Small intestine (tissue), 7 donors: ENCODE measurements at regions not wholly inside any gene's neighbourhood (a gene's known extent, or its start where the extent isn't known, plus 50 kb on each side); places are given as distances from the start of the nearest gene placed in this dataset.

Experiments
- DNase-seq, 2 donors: peaks; one replicate each; pipeline versions ENCODE4 v3.0.0 to v3.0.0-alpha.2; 2013
- FAIRE-seq: peaks from 2 replicates; lab custom pipeline; 2012; peaks lifted over from hg19 to GRCh38; lab: Jason Lieb, UNC
- H3K27ac ChIP-seq, 3 donors: one replicate each; pipeline ENCODE4 v1.5.1; 2013; ENCODE audit warnings: low read length in 2 of 3, mild to moderate bottlenecking in 2 of 3, control low read depth in 1 of 3, inconsistent platforms in 1 of 3, low read depth in 1 of 3, moderate library complexity in 1 of 3
- H3K27me3 ChIP-seq, 3 donors: one replicate each; pipeline ENCODE4 v1.6.1; 2013; ENCODE audit warnings: low read length in 3 of 3, inconsistent platforms in 1 of 3; ENCODE audit not compliant: control insufficient read depth in 3 of 3, insufficient read depth in 3 of 3
- H3K36me3 ChIP-seq, 3 donors: one replicate each; pipeline ENCODE4 v1.6.1; 2013; ENCODE audit warnings: low read length in 3 of 3, inconsistent platforms in 1 of 3, low read depth in 1 of 3, mild to moderate bottlenecking in 1 of 3, moderate library complexity in 1 of 3; ENCODE audit not compliant: control insufficient read depth in 3 of 3, insufficient read depth in 2 of 3
- H3K4me1 ChIP-seq, 3 donors: one replicate each; pipeline ENCODE4 v1.6.1; 2013; ENCODE audit warnings: low read length in 2 of 3, inconsistent platforms in 1 of 3, low read depth in 1 of 3, mild to moderate bottlenecking in 1 of 3, moderate library complexity in 1 of 3; ENCODE audit not compliant: control insufficient read depth in 3 of 3, insufficient read depth in 2 of 3
- H3K4me3 ChIP-seq, 3 donors: one replicate each; pipeline ENCODE4 v1.5.1; 2013; ENCODE audit warnings: low read length in 3 of 3, control low read depth in 1 of 3, inconsistent platforms in 1 of 3, low read depth in 1 of 3, mild to moderate bottlenecking in 1 of 3, moderate library complexity in 1 of 3
- H3K9me3 ChIP-seq, 2 donors: one replicate each; pipeline ENCODE4 v1.6.1; 2013; ENCODE audit warnings: low read depth in 1 of 2, low read length in 1 of 2; ENCODE audit not compliant: control insufficient read depth in 2 of 2, insufficient read depth in 1 of 2
- WGBS, 3 donors: extraction: QIAGEN DNeasy Blood & Tissue Kit; methylation state at CpG; one replicate each; pipeline ENCODE4 v1.1.7; 2013; 5-methylcytosine and 5-hydroxymethylcytosine counted together
- donor health status: healthy with polysubstance abuse.
- donor health status: control.
- donor health status: control.
- donor health status: Bipolar disorder and iron deficiency.
- donor health status: healthy.

DNA sequence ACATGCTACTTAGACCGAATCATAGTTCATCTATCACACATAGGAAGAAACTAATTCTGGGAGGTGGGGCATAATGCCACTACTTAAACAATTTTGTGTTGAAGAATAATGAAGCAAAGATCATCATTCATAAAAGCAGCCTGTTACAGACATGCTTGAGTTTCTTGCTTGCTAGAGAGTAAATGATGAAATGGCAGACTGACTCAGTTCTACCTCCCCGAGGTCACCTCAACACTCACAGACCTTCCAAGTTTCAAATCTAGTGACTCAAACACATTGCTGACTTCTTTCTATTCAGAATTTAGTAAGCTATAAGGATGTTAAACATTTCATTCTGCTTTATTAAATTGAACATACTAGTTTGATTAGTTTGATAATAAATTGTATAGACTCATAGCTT, 636.5 kb upstream of the FRG1 start:
- 71 to 89% (median 88%) methylated on average over 2 of the region's 2 CpGs for WGBS, 3 donors
- H3K27ac ChIP-seq: no peak overlapping the region
- H3K9me3 ChIP-seq: no peaks in the 10 kb centered on the region
- no peaks in the 10 kb centered on the region for H3K36me3 ChIP-seq
- no peak overlapping the region for H3K4me3 ChIP-seq
- no peaks in the 10 kb centered on the region for H3K4me1 ChIP-seq
- DNase-seq: no peak
- no peaks in the 10 kb centered on the region for H3K27me3 ChIP-seq
- no peak for FAIRE-seq

- no peak overlapping the region for H3K27ac ChIP-seq
- no peak overlapping the region for H3K4me3 ChIP-seq
- FAIRE-seq: no peak
- no peaks in the 10 kb centered on the region for H3K27me3 ChIP-seq
- no peaks in the 10 kb centered on the region for H3K4me1 ChIP-seq
- no peaks in the 10 kb centered on the region for H3K36me3 ChIP-seq
- WGBS, 3 donors: 19 to 29% (median 24%) methylated on average over 2 of the region's 2 CpGs
- H3K9me3 ChIP-seq: peaks cover 0 to 3% of the 10 kb centered on the region in 2 donors
- no peak for DNase-seq
These were observed 635.9 kb upstream of the FRG1 start for GRCh38 chr4:189304809-189305208.

GRCh38 chr4:189305500-189305899, 635.2 kb upstream of the FRG1 start:
- WGBS, 3 donors: 47 to 56% (median 55%) methylated on average over 3 of the region's 3 CpGs
- no peaks in the 10 kb centered on the region for H3K27me3 ChIP-seq
- no peak overlapping the region for H3K4me3 ChIP-seq
- DNase-seq: no peak
- peaks cover 0 to 3% of the 10 kb centered on the region in 2 donors for H3K9me3 ChIP-seq
- no peak overlapping the region for H3K27ac ChIP-seq
- no peaks in the 10 kb centered on the region for H3K4me1 ChIP-seq
- no peaks in the 10 kb centered on the region for H3K36me3 ChIP-seq
- FAIRE-seq: no peak

DNA sequence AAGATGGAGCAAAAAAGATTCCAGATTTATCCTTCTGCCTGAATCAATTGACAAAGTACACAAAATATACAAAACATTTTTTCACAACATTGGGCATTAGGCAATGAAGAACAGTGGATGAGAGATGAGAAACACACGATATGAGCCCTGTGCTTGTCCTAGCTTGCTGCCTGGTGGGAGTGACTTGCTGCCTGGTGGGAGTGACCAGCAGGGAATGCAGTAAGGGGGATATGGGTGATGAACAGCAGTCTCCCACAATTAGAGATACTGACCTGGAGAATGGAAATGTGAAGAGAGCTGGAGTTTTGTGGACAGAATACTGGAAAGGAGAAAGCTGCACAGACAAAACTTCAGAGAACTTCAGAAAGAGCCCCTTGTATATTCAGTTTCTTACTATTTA, 629.4 kb upstream of the FRG1 start:
- no peaks in the 10 kb centered on the region for H3K36me3 ChIP-seq
- H3K27me3 ChIP-seq: no peaks in the 10 kb centered on the region
- H3K4me1 ChIP-seq: no peaks in the 10 kb centered on the region
- H3K9me3 ChIP-seq: peaks cover 0 to 3% of the 10 kb centered on the region in 2 donors
- no peak overlapping the region for H3K4me3 ChIP-seq
- no peak overlapping the region for H3K27ac ChIP-seq
- WGBS, 3 donors: 42 to 53% (median 45%) methylated on average over 1 of the region's 1 CpG
- FAIRE-seq: no peak
- DNase-seq: no peak

DNA sequence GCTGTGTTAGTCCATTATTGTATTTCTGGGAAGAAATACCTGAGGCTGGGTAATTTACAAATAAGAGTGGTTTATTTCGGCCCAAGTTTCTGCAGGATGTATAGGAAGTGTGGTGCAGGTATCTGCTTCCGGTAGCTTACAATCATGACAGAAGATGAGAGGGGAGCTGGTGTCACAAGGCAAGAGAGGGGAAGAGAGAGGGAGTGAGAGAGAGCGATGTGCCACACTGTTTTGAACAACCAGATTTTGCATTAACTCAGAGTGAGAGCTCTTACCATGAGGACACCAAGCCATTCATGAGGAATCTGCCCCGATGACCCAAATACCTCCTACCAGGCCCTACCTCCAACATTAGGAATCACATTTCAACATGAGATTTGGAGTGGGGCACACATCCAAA, 627.6 kb upstream of the FRG1 start:
- DNase-seq (no peak), FAIRE-seq (no peak)
- Histone ChIP-seq H3K4me1 (no peaks in the 10 kb centered on the region), H3K27ac (no peak overlapping the region), H3K36me3 (no peaks in the 10 kb centered on the region), H3K4me3 (no peak overlapping the region), H3K9me3 (peaks cover 0 to 3% of the 10 kb centered on the region in 2 donors), H3K27me3 (no peaks in the 10 kb centered on the region)
- WGBS, 3 donors: 65 to 83% (median 67%) methylated on average over 4 of the region's 4 CpGs

DNA sequence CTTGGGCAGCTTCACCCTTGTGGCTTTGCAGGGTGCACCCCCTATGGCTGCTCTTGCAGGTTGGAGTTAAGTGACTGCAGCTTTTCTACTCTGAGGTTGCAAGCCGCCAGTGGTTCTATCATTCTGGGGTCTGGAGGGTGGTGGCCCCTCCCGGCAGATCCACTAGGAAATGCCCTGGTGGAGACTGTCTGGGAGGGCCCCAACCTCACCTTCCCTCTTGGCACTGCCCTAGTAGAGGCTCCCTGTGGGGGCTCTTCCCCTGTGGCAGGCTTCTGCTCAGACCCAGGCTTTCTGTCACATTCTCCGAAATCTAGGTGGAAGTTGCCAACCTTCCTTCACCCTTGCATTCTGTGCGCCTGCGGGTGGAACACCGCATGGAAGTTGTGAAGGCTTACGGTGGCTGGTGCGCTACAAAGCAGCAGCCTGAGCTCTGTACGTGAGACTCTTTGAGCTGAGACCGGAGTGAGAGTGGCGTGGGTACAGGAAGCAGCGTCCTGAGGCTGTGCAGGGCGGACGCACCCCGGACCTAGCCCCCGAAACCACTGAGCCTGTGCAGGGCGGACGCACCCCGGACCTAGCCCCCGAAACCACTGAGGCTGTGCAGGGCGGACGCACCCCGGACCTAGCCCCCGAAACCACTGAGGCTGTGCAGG, 626.7 kb upstream of the FRG1 start:
- Histone ChIP-seq H3K9me3 (peaks cover 0 to 3% of the 10 kb centered on the region in 2 donors), H3K4me3 (no peak overlapping the region), H3K27me3 (no peaks in the 10 kb centered on the region), H3K4me1 (no peaks in the 10 kb centered on the region), H3K36me3 (no peaks in the 10 kb centered on the region), H3K27ac (no peak overlapping the region)
- FAIRE-seq (no peak), DNase-seq (no peak)
- 93 to 95% (median 94%) methylated on average over 13 to 24 of the region's 24 CpGs for WGBS, 3 donors

GRCh38 chr4:189322426-189322825, 618.2 kb upstream of the FRG1 start:
- DNase-seq (no peak), FAIRE-seq (no peak)
- Histone ChIP-seq H3K27me3 (no peaks in the 10 kb centered on the region), H3K27ac (no peak overlapping the region), H3K36me3 (no peaks in the 10 kb centered on the region), H3K4me1 (no peaks in the 10 kb centered on the region), H3K4me3 (no peak overlapping the region), H3K9me3 (no peaks in the 10 kb centered on the region)
- WGBS, 3 donors: 88 to 90% (median 89%) methylated on average over 6 of the region's 6 CpGs

- Histone ChIP-seq H3K27me3 (no peaks in the 10 kb centered on the region), H3K27ac (no peak overlapping the region), H3K36me3 (no peaks in the 10 kb centered on the region), H3K9me3 (no peaks in the 10 kb centered on the region), H3K4me1 (no peaks in the 10 kb centered on the region), H3K4me3 (no peak overlapping the region)
- WGBS, 3 donors: 75 to 96% (median 95%) methylated on average over 3 of the region's 3 CpGs
- no peak for DNase-seq
- no peak for FAIRE-seq
These were observed 598.8 kb upstream of the FRG1 start for GRCh38 chr4:189341881-189342280.

- Histone ChIP-seq H3K27ac (no peak overlapping the region), H3K36me3 (no peaks in the 10 kb centered on the region), H3K27me3 (no peaks in the 10 kb centered on the region), H3K9me3 (no peaks in the 10 kb centered on the region), H3K4me1 (no peaks in the 10 kb centered on the region), H3K4me3 (no peak overlapping the region)
- no peak for DNase-seq
- WGBS, 3 donors: 88 to 89% (median 89%) methylated on average over 32 to 33 of the region's 33 CpGs
- no peak for FAIRE-seq
These were observed 585.1 kb upstream of the FRG1 start for GRCh38 chr4:189355590-189355989.
